SKM-1 (cell line): ENCODE measurements at regions not wholly inside any gene's neighbourhood (a gene's known extent, or its start where the extent isn't known, plus 50 kb on each side); places are given as distances from the start of the nearest gene placed in this dataset.
"Not testable (repeated sequence)": the region's sequence is repeated elsewhere in the genome, so short reads cannot be mapped to it uniquely, and the experiment has no call there.

Experiments
- DNase-seq: peaks from one replicate; lab custom pipeline; 2025; ENCODE audit not compliant: unreplicated experiment; lab: John Stamatoyannopoulos, UW

GRCh38 chr1:192418552-192419285, 101.9 kb downstream of the RGS21 start:
- no peak for DNase-seq

DNA sequence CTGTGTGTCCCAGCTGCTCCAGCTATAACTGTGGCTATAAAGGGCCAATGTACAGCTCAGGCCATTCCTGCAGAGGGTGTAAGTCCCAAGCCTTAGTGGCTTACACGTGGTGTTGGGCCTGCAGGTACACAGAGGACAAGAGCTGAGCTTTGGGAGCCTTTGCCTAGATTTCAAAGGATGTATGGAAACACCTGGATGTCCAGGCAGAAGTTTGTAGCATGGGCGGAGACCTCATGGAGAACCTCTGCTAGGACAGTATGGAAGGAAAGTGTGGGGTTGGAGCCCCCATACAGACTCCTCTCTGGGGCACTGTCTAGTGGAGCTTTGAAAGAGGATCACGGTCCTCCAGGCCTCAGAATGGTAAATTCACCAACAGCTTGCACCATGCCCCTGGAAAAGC, 113.9 kb downstream of the RGS21 start:
- no peak for DNase-seq

- DNase-seq: no peak
Observed at GRCh38 chr1:192435704-192436103, 118.9 kb downstream of the RGS21 start.

DNA sequence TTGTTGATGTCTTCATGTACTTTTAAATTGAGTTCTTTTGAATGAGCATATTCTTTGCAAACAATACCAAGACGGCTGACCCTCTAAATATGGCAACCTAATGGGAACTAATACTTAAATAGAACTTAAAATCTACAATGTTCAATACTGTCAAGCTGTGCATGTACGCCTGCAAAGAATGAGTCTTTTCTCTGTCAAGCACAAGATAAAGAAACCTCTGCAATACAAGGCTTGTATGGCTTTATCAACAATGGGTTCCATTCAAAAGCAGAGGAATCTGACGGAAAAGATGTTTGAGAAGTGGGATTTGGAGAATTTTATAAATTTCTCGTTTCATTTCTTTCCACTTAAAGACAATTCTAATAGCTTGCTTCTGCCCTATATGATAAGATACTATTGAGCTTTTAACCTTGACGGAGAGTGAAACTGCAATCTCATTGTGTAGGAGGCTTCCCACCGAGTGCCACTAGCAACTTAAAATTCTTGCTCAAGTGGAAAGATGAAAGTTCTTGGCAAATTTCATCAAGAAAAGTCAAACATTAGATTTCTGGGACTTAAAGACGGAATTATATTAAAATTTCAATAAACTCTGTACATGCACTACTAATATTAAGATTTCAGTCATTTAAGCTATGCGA, 119.8 kb downstream of the RGS21 start:
- DNase-seq: no peak

GRCh38 chr1:192438737-192439136, 121.9 kb downstream of the RGS21 start:
- no peak for DNase-seq

- DNase-seq: no peak
Observed at GRCh38 chr1:192439373-192440025, 122.7 kb downstream of the RGS21 start.

DNA sequence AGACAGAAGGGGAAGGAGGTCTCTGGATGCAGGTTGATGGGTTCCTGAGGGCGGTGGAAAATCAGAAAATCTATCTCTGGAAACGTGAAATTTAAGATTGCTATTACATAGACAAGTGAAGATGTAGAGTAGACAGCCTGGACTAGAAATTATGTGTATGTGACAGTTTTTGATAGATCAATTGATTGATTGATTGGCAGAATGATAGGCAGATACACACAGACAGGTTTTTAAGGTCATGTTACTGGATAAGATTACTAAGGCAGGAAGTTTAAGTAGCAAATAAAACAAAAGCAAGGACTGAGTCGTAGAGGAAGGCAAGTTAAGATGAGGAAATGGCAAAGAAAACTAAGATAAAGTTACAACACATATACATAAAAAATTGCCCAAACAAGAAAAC, 124.7 kb downstream of the RGS21 start:
- DNase-seq: no peak

- no peak for DNase-seq
Observed at GRCh38 chr1:192442736-192443135, 125.9 kb downstream of the RGS21 start.

DNA sequence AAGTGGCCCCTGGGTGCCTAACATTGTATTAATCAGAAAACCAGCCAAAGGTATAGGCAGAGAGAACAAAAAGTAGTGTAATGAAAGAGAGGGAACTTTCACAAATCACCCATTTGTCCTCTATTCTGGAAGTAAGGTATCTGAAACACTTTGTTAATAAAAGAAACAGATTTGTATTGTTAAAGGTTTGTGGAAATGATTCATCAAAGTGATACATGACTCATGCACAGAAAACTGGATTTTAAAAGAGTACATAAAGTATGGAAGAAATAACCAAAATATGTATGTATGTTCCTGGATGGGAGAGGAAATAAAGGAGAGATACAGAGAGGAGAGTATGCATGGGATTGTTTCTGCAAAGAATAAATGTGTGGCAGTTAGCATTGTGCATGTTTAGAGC, 126.8 kb downstream of the RGS21 start:
- no peak for DNase-seq

DNA sequence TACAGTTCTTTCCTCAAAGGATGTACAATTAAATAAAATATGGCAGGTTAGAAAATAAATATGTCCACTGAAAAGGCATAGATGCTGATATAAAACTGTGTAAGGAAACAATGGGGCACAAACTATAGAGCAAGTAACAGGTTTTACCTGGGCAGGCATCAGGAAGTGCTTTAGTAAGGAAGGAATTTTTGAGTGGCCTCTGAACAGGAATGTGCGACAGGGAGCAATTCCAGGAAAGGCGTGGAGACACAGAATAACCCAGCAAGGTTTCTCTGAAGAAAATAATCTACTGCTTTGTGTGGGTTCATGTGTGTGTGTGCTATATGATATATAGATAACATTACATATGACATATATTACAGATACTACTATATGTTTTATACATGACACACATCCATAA, 128.4 kb downstream of the RGS21 start:
- DNase-seq: no peak

DNA sequence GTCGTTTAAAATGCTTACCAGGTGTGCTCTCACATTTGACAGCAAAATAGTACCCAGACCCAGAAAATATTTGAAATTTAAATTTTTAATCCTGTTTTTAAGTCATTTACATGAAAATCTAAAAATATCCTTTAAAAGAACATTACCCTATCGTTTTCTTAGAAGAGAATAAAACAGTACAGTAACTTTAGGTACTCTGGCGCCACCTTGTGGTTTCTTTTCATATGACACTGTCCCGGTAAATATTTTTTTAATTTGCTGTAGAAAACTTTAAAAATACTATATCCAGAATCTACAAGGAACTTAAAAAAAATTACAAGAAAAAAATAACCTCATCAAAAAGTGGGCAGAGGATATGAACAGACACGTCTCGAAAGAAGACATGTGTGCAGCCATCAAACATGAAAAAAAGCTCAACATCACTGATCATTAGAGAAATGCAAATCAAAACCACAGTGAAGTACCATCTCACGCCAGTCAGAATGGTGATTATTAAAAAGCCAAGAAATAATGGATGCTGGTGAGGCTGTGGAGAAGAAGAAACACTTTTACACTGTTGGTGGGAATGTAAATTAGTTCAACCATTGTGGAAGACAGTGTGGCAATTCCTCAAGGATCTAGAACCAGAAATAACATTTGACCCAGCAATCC, 129.2 kb downstream of the RGS21 start:
- DNase-seq: peak; percentile 54

- no peak for DNase-seq
Observed at GRCh38 chr1:192448026-192448578, 127.5 kb upstream of the RGS1 start.

- DNase-seq: peak; percentile 28
Observed at GRCh38 chr1:192453360-192453992, 122.1 kb upstream of the RGS1 start.

- no peak for DNase-seq
Observed at GRCh38 chr1:192459467-192459866, 116.1 kb upstream of the RGS1 start.

DNA sequence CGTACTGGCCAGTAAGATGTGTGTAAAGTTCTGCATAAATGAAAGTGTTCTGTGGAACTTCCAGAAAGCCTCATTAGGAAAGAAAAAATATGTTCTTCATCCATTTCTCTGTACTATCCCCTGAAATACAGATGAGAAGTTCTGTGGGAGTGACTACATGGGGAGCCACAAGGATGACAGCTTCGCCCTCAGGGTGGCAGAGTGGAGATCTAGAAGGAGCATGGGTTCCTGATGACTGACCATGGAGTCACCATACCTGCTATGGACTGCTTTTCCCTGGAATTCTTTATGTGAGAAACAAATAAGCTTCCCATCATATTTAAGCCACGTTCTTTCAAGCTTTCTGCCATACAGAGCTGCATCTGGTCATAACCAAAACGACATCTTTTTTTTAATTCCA, 113.9 kb upstream of the RGS1 start:
- DNase-seq: no peak

DNA sequence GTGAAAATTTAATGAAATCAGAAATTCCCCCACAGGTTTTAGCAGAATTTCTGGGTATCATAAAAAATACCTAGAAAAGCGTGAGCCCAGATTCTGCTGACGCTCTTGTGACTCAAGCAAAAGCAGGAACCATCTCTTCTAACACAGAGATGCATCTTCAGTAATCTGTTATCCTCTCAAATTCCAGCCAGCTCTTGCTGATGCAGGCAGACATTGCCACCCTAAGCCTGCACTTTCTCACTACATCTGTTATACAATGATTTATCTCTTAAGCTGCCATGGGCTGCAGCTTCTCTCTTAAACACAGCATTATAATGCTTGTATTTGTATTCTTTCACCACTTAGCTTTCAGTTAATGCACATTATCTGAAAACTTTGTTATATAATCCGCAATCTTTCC, 113.0 kb upstream of the RGS1 start:
- DNase-seq: no peak

DNA sequence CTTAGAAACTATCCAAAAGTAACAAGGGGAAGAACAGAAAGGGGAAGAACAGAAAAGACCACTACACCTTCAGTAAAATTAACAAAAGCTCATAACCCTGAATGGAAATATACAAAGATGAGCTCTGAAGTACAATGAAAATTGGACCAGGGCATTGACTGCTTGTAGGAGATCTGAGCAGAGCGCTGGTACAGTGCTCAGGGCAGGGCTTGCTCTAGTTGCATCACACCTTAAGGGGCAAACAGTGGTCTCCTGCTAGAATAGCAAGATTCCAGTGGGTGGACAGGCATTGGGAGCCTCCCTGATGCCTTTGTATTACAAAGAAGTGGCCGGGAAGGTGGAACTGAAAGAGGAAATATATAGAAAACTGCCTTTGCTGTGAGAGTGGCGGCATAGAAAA, 111.9 kb upstream of the RGS1 start:
- DNase-seq: no peak

DNA sequence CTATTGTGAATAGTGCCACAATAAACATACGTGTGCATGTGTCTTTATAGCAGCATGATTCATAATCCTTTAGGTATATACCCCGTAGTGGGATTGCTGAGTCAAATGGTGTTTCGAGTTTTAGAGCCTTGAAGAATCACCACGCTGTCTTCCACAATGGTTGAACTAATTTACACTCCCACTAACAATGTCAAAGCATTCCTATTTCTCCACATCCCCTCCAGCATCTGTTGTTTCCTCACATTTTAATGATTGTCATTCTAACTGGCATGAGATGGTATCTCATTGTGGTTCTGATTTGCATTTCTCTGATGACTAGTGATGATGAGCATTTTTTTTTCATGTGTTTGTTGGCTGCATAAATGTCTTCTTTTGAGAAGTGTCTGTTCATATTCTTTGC, 110.4 kb upstream of the RGS1 start:
- DNase-seq: not testable (repeated sequence)

DNA sequence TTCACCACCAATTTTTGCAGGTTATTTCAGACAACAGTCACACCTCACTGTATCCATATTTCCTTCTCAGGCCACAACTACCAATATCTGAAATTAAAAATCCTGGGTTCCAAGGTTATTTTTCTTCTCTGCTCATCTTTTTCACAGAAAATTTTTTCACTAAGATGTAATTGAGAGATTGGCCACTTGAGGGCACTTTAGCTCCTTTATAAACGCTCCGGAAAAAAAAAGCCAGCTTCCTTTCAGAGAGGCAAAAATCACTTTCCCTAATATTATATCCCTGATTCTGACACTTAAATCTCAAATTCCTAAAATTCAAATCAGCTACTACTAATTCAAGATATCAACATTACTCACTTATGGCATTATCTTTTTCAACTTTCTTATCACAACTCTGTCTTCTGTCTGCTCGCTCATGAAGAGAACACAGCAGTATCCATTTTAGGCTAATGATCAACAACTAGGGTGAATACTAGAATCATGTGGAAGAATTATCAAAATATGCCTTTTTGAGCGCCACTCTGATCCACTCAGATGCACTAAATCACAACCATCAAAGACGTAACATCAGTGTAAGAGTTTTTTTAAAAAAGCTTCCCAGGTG, 101.4 kb upstream of the RGS1 start:
- peak; percentile 80 for DNase-seq

DNA sequence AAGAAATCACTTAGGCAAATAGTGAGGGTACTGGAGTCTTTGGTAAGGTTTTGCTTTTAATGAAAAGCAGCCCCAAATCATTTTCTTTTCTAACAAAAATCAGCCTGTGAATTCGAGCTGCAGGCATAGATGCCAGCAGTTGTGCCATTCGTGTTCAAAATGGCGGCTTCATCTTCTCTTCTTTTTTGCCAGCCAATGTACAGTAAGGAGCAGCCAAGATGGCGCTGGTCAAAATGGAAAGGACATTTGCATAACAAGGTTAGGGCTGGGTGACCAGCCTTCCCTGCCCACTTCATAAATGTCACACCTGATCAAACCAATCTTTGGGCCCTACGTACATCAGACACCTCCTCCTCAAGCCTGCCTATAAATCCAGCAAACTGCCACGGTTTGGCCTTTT, 100.2 kb upstream of the RGS1 start:
- no peak for DNase-seq

DNA sequence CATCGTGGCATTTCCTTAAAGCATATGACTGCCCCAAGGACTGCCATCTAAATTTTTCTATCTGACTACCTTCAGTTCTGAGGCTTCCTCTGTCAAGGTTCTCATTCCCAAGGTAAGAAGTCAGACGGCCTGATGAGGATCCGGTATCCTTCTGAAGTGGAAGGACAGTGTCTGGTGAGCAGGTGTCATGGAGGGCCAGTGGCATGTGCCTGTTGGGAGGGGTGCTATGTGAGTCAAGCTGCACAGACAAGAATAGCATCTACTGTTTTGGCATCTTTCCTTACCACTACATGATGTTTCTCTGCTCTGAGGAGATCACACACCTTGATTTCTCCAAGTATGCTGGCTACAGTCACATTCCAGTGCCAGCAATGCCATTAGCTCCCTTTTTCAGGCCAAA, 99.6 kb upstream of the RGS1 start:
- no peak for DNase-seq
